BJ (cell line): ENCODE measurements at regions not wholly inside any gene's neighbourhood (a gene's known extent, or its start where the extent isn't known, plus 50 kb on each side); places are given as distances from the start of the nearest gene placed in this dataset.

ENCODE experiments used
- CTCF ChIA-PET: fragments of 350-600 bp; formaldehyde crosslinking; extraction: SDS; loops from one replicate; lab custom pipeline; 2021; ENCODE audit warnings: antibody characterized with exemption, inconsistent platforms; lab: Yijun Ruan, JAX
- POLR2A ChIA-PET: fragments of 300-600 bp; sonication (Branson Sonifier 250); formaldehyde crosslinking; extraction: SDS; loops from one replicate; lab custom pipeline; 2021; ENCODE audit warnings: antibody characterized with exemption; lab: Charles Lee
- DNase-seq: peaks from one replicate; pipeline ENCODE4 v3.0.0-alpha.2; 2011; ENCODE audit warnings: low read depth
- H3K27me3 ChIP-seq: 2 replicates; pipeline ENCODE4 v1.6.0; 2011; ENCODE audit warnings: low read length; ENCODE audit not compliant: control insufficient read depth, insufficient read depth
- H3K36me3 ChIP-seq: 2 replicates; pipeline ENCODE4 v1.5.1; 2011; ENCODE audit warnings: low read length; ENCODE audit not compliant: control insufficient read depth, insufficient read depth
- H3K4me3 ChIP-seq: 2 replicates; pipeline ENCODE4 v1.5.1; 2011; ENCODE audit warnings: low read depth, mild to moderate bottlenecking, control low read depth, low read length
- CTCF ChIP-seq: IDR thresholded peaks from 2 replicates; pipeline ENCODE4 v1.5.1; 2011; ENCODE audit warnings: low read depth, mild to moderate bottlenecking, control low read depth, inconsistent platforms, low read length, moderate library complexity; ENCODE audit not compliant: insufficient read depth

- Histone ChIP-seq H3K27me3 (no peaks in the 10 kb centered on the region), H3K4me3 (no peak overlapping the region), H3K36me3 (no peaks in the 10 kb centered on the region)
- ChIA-PET POLR2A (no interaction called here), CTCF (no interaction called here)
- DNase-seq = no peak
- no peak for TF ChIP-seq CTCF
Observed at GRCh38 chr1:168972225-168972624, 134.3 kb upstream of the ATP1B1 start.

DNA sequence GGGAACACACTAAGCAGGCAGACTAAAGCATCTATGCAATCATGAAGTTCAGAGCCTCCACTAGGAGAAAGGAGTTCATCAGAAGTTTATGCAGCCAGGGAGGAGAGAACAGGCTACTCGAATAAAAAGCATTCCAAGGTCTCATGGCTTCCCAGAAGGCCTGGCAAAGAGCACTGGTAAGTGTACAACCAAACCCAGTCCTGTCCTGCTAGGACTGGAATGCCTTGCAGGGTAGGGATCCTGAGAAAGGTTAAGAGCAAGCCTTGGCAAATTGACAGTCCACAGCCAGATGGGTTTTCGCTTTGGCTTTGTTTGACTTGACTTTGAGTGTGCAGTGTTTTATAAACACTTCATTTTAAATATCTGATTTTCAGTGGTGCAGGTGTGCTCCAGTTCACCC lies 133.6 kb upstream of the ATP1B1 start:
- no peaks in the 10 kb centered on the region for H3K27me3 ChIP-seq
- POLR2A ChIA-PET = no interaction called here
- no peak for TF ChIP-seq CTCF
- no peaks in the 10 kb centered on the region for H3K36me3 ChIP-seq
- no peak overlapping the region for H3K4me3 ChIP-seq
- no peak for DNase-seq
- CTCF ChIA-PET = interaction anchor here (1.3 kb wide), 1 partner anchor 376 kb away, joined by 3 read pairs; no protein-coding TSS in a partner anchor

- DNase-seq = no peak
- Histone ChIP-seq H3K27me3 (no peaks in the 10 kb centered on the region), H3K4me3 (no peak overlapping the region), H3K36me3 (no peaks in the 10 kb centered on the region)
- CTCF ChIA-PET = interaction anchor here (1.3 kb wide), 1 partner anchor 374 kb away, joined by 3 read pairs; no protein-coding TSS in a partner anchor
- TF ChIP-seq CTCF = no peak
- POLR2A ChIA-PET = no interaction called here
Observed at GRCh38 chr1:168974117-168974516, 132.4 kb upstream of the ATP1B1 start.

DNA sequence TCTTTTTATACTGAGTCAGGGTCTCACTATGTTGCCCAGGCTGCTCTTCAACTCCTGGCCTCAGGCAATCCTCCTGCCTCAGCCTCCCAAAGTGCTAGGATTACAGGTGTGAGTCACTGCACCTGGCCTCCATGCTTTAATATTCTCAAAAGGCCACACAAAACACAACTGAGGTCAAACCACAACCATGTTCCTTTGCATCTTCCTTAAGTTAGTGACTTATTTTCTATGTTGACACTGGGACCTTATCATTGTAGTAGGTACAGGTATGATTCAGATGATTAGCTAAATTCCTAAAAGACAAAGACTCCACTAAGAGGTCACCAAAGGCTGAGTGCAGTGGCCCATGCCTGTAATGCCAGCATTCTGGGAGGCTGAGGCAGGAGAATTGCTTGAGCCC lies 131.9 kb upstream of the ATP1B1 start:
- CTCF ChIA-PET = no interaction called here
- Histone ChIP-seq H3K27me3 (no peaks in the 10 kb centered on the region), H3K36me3 (no peaks in the 10 kb centered on the region), H3K4me3 (no peak overlapping the region)
- TF ChIP-seq CTCF = no peak
- POLR2A ChIA-PET = no interaction called here
- no peak for DNase-seq

- Histone ChIP-seq H3K36me3 (no peaks in the 10 kb centered on the region), H3K4me3 (no peak overlapping the region), H3K27me3 (no peaks in the 10 kb centered on the region)
- CTCF ChIA-PET = no interaction called here
- POLR2A ChIA-PET = no interaction called here
- DNase-seq = no peak
- TF ChIP-seq CTCF = no peak
Observed at GRCh38 chr1:168976267-168976666, 130.2 kb upstream of the ATP1B1 start.
